ENCODE measurements at regions not wholly inside any gene's neighbourhood (a gene's known extent, or its start where the extent isn't known, plus 50 kb on each side); places are given as distances from the start of the nearest gene placed in this dataset.

DNA sequence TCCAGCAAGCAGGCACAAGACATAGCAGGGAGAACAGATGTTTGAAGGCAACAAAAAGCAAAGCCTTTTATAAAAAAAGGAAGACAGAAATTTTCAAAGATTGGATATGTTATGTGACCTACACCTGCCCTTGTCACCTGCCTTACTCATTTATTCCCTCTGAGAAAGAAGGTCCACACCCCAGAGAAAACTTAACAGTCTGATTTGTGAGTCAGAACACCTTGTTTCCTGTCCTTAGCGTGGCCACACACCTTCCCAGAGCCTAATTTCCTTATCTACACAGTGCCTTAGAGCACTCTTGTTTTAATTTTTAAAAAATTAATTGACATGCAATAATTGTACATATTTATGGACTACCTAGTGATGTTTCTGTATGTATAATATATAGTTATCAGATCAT lies 419.0 kb upstream of the DAB2 start:
- TF ChIP-seq CTCF (IDR thresholded peaks at IDR 0.05) = no peak
- no peak for TF ChIP-seq POLR2A (IDR thresholded peaks at IDR 0.05)
